Medulla oblongata (tissue), 1 donor: ENCODE measurements at regions not wholly inside any gene's neighbourhood (a gene's known extent, or its start where the extent isn't known, plus 50 kb on each side); places are given as distances from the start of the nearest gene placed in this dataset.
A peak's percentile ranks its signal among the peaks of the same experiment; 100 is the strongest.
"Not testable (repeated sequence)": the region's sequence is repeated elsewhere in the genome, so short reads cannot be mapped to it uniquely, and the experiment has no call there.

Experiments
- DNase-seq: peaks from one replicate; pipeline ENCODE4 v3.0.0-alpha.2; 2015; ENCODE audit errors: extremely low spot score

DNA sequence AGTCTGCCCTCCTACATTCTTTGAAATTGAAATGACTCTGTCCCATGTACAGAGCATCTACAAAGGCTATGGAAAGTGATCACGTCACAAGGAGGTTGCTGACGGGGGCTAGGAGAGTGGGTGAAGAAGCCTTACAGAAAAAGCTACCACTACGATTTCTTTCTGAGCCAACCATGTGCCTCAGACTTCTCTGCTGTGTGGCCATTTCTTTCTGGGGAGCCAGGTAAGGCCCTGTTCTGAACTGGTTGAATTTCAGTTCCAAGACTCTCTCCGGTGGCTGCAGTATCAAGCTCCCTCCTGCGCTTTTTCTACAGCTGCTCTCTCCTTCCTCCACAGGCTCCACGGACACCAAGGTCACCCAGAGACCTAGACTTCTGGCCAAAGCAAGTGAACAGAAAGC is 112.5 kb upstream of the PRSS1 start:
- no peak for DNase-seq

DNA sequence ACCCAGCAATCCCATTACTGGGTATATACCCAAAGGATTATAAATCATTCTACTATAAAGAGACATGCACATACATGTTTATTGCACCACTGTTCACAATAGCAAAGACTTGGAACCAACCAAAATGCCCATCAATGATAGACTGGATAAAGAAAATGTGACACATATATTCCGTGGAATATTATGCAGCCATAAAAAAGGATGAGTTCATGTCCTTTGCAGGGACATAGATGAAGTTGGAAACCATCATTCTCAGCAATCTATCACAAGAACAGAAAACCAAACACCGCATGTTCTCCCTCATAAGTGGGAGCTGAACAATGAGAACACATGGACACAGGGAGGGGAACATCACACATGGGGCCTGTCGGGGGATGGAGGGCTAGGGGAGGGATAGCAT is 113.2 kb upstream of the PRSS1 start:
- not testable (repeated sequence) for DNase-seq

DNA sequence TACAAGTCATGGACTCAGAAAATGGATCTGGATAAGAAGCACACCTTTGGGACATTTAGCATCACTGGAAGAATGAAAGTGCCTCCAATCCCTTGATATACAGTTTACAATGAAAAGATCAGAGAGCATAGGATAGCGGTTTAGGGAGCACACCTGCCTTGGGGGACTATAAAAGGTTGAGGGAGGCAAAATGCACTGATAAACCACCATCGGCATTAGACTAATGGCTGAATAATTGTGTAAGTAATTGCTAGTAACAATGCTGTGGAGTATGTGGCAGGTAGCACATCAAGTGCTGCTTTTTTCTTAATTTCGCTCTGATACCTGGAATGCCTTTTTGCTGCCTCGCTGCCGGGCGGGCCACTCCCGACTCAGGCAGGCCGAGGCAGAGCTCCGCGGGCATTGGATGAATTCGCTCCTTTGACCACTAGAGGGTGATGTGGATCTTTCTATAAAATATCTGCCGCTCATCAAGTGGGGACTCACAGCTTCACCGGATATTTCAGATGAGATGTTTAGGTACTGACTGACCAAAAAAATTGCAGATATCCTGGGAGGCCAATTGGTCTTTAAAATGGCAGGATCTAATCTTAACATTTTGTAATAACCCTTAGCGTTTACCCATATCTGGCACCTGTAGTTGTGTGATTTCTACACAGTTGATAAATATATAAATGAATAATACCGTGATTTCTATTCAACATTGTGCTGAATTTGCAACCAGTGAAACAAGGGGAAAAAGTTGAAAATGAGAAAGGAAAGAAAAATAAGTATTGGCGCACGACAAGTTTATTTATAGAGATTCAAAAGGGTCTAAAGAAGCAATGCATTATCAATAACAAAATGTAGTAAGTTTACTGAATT is 116.8 kb upstream of the PRSS1 start:
- DNase-seq = peak; percentile 85

DNA sequence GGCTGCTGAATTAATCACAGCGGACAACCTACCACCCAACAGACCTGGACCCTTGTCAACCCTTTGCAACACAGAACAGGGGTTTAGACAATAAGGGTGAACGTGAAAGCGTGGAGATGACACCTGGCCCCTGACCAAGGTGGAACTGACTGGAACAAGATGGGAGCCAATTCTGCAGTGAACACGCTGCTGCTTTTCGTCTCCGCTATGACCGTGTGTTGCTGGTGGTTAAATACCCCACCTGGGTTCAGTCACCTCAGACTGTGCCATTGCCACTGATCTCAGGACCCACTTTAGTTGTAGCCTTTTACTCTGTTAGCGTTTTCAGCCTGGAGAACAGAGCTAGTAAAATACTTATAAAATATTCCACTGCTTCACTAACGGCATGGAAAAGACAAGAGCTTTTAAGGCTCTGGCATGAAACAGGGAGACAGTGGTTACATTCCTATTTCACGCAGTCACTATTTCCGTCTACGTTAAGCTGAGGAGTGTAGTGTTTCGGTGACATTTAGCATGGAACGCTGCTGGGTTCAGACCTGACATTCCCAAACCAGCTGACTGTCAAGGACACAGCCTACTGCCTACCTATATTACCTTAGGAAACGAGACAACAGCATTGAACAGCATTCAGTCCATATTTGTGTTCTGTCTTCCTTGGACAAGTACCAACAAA is 119.5 kb upstream of the PRSS1 start:
- no peak for DNase-seq

DNA sequence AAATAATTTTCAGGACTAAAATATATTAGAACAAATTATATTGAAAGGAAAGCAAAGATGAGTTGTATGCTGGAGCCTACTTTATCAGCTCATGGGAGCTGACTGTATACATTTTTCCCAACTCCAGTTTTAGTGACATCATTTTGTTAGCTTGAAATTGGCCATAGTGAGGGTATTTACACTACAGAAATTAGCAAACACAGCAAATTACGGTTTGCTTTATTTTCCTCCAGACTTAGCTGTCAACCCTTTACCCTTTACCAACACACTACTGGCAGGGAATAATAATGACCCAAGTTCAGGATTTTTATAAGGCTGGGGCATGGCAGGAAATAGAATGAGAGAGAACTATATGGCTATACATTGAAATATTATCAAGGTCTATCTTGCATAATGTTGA is 120.3 kb upstream of the PRSS1 start:
- DNase-seq = no peak

DNA sequence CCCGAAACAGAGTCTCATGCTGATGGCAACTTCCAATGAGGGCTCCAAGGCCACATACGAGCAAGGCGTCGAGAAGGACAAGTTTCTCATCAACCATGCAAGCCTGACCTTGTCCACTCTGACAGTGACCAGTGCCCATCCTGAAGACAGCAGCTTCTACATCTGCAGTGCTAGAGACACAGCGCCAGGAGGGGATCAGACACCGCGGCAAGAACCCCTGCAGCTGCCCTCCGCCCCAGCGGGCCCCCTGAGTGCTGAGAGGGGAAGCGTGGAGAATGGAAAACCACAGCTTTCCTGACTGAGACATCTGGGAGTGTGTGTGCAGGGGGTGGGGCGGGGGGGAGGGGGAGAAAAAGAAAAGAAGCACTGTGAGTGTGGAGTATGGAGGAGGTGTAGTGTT is 122.0 kb upstream of the PRSS1 start:
- not testable (repeated sequence) for DNase-seq

DNA sequence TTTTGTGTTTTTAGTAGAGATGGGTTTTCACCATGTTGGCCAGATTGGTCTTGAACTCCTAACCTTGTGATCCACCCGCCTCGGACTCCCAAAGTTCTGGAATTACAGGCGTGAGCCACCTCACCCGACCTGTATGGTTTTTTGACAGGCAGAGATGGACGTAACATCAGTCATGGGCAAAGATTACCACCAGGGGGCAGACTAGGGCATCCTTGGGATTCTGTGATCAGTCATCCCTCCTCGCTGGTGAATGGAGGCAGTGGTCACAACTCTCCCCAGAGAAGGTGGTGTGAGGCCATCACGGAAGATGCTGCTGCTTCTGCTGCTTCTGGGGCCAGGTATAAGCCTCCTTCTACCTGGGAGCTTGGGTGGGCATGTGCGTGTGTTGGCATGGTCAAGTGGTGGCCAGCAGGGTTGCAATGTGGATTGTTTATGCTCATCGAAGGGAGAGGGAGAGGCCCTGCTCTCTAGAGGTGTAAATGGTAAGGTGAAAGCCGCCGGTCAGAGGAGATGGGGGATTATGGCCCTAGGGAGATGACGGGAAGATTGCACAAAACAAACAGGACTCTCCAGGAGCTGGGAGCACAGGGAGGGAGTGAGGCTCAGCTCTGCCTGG is 122.7 kb upstream of the PRSS1 start:
- peak; percentile 47 for DNase-seq

DNA sequence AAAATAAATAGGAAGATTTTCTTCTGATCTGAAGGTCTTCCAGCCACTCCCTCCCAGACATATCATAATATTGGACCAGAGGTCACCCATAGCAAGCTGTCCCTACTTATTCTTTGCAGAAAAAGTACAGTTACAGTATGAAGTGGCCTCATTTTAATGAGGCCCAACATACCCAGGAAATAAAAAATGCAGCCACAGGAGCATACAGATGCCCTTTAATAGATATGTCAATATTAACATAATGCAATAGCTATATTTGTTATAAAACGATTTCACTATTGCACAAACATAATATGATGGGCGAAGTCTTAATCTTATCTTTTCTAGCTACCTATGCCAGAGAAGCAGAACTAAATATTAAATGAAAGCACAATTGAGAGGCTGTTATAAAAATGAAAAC is 124.1 kb upstream of the PRSS1 start:
- DNase-seq = not testable (repeated sequence)

DNA sequence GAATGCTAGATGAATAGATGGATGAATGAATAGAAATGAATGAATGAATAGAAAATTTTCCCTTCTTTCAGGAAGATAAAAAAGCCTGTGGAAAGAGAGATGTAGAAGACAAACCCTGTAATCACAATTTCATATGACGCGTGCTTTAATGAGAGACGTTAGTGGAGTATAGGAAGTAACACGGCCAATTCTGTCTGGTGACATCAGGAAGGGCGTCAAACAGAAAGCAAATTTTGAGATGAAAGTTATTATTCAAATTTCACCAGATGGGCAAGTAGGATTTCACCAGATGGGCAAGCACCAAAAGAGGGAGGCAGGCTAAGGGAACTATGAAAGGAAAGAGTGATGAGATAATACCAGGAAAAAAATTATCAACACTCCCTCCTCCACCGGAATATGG is 128.9 kb upstream of the PRSS1 start:
- no peak for DNase-seq

DNA sequence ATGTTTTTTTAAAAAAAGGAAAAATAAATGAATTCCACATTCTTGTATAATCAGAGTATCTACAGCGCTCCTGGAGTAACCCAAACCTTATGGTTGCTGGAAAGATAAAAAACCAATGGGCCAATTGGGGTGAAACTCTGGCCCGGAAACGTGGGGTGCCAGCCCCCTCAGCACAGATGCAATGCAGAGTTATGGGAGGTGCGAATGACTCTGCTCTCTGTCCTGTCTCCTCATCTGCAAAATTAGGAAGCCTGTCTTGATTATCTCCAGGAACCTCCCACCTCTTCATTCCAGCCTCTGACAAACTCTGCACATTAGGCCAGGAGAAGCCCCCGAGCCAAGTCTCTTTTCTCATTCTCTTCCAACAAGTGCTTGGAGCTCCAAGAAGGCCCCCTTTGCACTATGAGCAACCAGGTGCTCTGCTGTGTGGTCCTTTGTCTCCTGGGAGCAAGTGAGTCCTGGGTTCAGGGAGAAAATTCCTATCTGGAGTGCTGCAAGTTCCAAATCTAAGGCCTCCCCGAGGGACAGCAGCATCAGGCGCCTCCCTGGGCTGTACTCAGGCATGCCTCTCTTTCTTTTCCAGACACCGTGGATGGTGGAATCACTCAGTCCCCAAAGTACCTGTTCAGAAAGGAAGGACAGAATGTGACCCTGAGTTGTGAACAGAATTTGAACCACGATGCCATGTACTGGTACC is 130.5 kb upstream of the PRSS1 start:
- no peak for DNase-seq

DNA sequence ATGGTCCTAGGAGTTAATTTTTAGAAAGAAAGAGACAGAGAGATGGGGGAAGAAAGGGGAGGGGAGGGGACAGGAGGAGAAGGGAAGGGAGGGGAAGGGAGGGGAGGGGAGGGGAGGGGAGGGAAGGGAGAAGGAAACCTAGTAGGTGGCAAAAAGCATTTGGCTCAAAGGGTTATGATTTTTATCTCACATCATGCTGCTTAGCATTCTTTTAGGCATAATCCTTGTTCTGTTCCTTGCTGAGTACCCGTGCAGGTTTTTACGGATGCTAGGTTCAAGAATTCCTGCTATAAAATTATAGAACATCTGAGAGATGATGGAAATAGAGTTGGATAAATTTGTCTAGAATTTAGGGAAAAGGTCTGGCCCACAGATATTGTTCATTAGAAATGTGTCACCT is 132.4 kb upstream of the PRSS1 start:
- no peak for DNase-seq

DNA sequence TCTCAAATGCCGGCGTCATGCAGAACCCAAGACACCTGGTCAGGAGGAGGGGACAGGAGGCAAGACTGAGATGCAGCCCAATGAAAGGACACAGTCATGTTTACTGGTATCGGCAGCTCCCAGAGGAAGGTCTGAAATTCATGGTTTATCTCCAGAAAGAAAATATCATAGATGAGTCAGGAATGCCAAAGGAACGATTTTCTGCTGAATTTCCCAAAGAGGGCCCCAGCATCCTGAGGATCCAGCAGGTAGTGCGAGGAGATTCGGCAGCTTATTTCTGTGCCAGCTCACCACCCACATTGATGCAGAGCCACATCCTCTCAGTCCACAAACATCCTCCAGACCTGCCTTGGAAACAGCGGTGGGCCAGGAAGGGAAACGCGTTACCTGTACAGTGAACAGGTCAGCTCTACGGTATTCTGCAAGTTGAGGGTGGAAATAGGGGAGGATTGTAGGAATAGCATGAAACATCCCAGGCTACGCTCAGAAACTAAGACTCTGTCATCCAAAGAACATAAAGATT is 133.1 kb upstream of the PRSS1 start:
- DNase-seq = no peak

DNA sequence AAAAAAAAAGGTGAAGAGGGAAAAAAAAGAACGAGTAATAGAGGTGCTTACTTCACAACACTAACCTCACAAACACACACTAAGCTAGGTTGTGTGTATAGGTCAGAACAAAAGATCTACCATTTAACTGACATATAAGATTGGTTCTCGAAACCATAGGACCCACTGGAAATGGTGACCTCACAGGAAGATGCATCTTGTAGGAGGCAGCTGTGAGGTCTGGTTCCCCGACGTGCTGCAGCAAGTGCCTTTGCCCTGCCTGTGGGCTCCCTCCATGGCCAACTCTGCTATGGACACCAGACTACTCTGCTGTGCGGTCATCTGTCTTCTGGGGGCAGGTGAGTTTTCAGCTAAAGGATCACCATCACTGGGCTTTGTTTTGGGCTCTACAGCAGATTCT is 133.8 kb upstream of the PRSS1 start:
- no peak for DNase-seq

DNA sequence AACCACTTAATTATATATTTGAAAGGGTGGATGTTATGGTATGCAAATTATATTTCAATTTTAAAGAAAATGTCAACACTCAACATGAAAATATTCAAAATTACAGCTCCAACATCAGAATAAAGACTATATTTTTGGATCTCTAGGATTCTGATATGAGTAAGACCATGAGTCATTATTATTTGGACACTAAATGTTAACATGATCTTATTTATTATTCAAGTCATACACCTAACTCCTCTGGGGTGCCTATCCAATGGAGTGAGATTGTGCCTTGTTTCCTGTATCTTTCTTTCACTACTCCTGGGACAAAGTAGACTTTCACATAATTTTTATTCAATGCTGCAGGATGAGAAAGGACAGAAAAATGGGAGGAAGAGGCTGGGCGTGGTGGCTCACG is 135.2 kb upstream of the PRSS1 start:
- no peak for DNase-seq

DNA sequence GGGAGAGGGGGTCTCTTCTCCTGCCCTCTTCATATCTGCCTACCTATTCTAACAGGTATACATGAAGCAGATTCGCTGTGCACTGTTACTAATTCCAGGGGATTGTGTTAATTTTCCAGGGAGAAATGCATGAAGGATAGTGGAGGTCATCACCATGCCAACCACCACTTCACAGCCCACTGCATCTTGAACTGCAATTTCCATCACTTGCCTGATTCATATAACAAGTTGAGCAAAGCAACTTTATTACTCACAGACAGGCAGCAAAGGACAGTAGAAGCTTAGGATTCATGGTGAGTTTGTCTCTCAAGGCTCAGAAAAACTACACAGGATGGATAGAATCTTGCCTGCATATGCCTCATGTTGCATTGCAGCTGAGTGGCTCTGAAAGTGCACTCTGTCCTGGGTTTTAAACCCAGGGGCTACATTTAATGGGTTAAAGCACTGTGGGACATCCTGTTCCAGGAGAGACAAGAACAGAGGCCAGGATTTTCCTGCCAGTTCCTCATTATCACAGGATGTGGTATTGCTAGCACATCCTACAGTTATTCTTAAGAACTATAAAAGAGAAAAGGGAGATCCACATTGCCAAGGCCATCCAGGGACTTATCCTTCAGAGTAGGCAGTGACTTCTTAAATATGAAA is 136.9 kb upstream of the PRSS1 start:
- no peak for DNase-seq

DNA sequence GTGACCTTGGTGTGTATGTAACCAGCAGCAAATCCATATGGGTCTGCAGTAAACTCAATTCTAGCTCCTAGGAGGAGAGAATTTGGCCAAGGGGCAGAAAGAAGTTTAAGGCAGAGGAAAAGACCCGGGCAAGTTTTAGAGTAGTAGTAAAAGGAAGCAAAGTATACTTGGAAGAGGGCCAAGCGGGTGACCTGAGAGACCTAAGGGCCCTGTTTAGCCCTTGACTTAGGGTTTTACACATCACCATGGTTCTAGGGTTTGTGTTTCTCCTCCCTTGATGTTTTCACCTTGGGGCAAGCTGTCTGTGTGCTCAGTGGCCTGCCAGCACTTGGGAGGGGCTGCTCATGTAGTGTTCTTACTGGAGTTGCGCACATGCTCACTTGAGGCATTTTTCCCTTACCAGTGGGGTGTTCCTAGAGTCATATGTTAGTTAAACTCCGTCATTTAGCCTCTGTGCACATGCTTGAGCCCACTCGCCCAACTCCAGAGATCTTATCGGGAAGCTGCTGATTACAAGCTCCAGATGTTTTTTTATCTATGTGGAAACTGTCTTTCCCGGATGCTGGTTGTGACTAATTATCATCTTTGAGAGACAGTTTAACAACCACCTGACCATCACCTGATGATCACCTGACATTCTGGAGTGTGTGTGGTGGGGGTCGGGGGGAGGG is 137.6 kb upstream of the PRSS1 start:
- DNase-seq = no peak

DNA sequence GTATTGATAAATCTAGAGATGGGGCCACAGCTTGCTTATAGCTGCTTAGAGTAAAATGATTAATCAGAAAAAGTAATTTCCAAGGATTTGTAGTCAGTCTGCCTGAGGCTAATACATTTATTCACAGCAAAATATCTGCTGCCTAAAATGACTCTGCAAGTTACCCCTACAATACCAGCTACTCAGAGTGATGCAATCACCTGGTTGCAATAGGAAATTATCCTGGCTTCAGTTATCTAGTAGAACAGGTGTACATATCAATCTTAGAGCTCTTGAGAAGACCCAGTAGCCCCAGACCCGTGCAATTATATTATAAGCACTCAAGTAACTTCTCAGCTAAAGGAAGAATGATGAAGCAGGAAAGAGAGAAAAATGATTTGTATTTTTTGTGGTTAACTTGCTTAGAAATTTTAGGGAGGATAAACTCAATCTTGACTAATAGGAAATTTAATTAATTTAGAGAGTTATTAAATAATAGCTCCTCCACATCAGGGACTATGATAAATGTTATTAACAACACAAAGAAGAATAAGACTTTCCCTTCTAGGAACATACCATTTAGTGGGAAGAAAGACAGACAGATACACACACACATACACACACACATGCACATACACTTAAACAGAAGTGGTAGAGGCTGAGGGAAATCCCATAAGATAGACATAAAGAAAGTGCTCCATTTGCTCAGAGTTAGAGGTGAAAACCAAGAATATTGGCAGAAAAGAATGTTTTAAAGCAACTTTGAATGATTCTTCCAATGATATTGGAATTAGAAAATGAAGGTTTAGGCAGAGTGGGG is 140.4 kb upstream of the PRSS1 start:
- DNase-seq = no peak

DNA sequence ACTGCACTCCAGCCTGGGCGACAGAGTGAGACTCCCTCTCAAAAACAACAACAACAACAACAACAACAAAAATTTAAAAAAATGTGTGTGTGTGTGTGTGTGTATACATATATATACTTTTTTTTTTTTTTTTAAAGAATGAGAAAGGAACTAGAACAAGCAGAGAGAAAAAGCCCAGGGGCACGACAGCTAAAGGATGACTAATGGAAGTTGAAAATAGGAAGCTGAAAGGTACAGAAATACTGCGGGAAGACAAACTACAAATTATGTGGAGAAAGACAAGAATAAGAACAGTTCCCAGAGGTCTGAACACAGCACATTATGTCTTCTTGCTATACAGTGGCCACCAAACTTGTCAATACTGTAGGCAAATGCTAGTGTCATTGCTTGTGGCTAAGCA is 141.9 kb upstream of the PRSS1 start:
- DNase-seq = no peak

DNA sequence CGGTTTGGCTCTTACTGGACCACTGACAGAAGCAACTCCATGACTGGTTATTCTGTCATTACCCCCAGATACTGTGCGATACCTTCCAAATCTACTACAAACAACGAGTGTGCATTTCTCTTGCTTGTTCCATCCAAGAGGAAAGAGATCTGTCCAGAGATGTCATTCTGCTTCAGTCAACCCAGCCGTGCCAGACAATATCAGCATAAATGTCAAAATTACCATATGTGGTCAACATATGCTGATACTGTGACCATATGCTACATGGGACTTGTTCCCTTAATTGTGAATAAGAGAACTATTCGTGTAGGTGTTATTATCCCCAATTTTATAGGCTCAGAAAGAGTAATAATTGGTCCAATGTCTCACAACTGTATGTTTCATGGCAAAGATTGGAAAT is 143.2 kb upstream of the PRSS1 start:
- DNase-seq = no peak

DNA sequence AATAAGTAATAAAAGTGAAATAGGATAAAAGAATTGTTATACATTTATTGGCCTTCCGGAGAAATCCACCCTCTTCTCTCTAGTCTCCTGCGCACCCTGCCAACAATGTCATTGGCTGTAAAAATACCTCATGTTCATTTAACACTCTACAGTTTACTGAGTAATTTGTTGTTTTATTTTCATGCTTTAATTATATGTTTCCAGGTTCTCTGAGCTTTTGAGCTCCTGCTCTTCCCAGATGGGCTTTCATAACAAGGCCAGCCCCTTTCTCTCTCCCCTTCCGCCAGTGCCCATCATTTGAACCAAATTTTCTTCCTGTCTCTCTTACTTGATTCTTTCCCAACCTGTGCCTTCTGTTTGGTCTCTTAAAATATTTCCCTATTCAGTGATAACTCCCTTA is 144.6 kb upstream of the PRSS1 start:
- DNase-seq = no peak
